ENCODE measurements at regions not wholly inside any gene's neighbourhood (a gene's known extent, or its start where the extent isn't known, plus 50 kb on each side); places are given as distances from the start of the nearest gene placed in this dataset.

GRCh38 chr3:66145408-66145733 is 75.4 kb upstream of the SLC25A26 start:
- no peak overlapping the region for H2AFZ ChIP-seq (ENCODE audit: control insufficient read depth, low read length)
- H3K27me3 ChIP-seq (ENCODE audit: control insufficient read depth, extremely low read depth, insufficient read depth, low read length), result no peaks in the 10 kb centered on the region
- H3K9me3 ChIP-seq (ENCODE audit: control insufficient read depth, low read depth, low read length), result no peaks in the 10 kb centered on the region
- DNase-seq (ENCODE audit: low read depth, low spot score), result no peak
- no peak overlapping the region for H3K9ac ChIP-seq (ENCODE audit: control insufficient read depth, extremely low read depth, insufficient read depth, low read length)
- FAIRE-seq, result no peak
- TF ChIP-seq CTCF (optimal IDR thresholded peaks at IDR 0.05 in 1 of 3, IDR thresholded peaks at IDR 0.05 in 1 of 3, conservative IDR thresholded peaks at IDR 0.05 in 1 of 3; ENCODE audit: extremely low read depth in 1 of 3, insufficient read depth in 2 of 3, low read length in 3 of 3), result no peak
- no peak for TF ChIP-seq EZH2 (IDR thresholded peaks at IDR 0.05; ENCODE audit: low read length)
- no peaks in the 10 kb centered on the region for H4K20me1 ChIP-seq (ENCODE audit: control insufficient read depth, extremely low read depth, insufficient read depth, low read length)
- H3K36me3 ChIP-seq (ENCODE audit: control insufficient read depth in 2 of 2, extremely low read depth in 1 of 2, insufficient read depth in 2 of 2, low read length in 2 of 2), result no peaks in the 10 kb centered on the region
- no peaks in the 10 kb centered on the region for H3K79me2 ChIP-seq (ENCODE audit: control insufficient read depth, insufficient read depth, low read length)
- no peak overlapping the region for H3K27ac ChIP-seq (ENCODE audit: control insufficient read depth, insufficient read depth, low read length)
- no peaks in the 10 kb centered on the region for H3K9me1 ChIP-seq (ENCODE audit: control insufficient read depth, extremely low read depth, insufficient read depth, low read length)
- no peak overlapping the region for H3K4me3 ChIP-seq (ENCODE audit: control insufficient read depth in 2 of 3, extremely low read depth in 1 of 3, insufficient read depth in 2 of 3, low read depth in 1 of 3, low read length in 3 of 3)
- peaks cover 3% of the 10 kb centered on the region for H3K4me1 ChIP-seq (ENCODE audit: control insufficient read depth, extremely low read depth, insufficient read depth, low read length)
- dilution Hi-C loops (cut with MboI; ENCODE audit: extremely low pct_ligation_motif_present, low sequenced_read_pairs), result no loop called here
- no peak overlapping the region for H3K4me2 ChIP-seq (ENCODE audit: control insufficient read depth, extremely low read depth, insufficient read depth, low read depth, low read length)

- H3K9ac ChIP-seq (ENCODE audit: control insufficient read depth, extremely low read depth, insufficient read depth, low read length), result no peak overlapping the region
- H3K27ac ChIP-seq (ENCODE audit: control insufficient read depth, insufficient read depth, low read length), result no peak overlapping the region
- H2AFZ ChIP-seq (ENCODE audit: control insufficient read depth, low read length), result no peak overlapping the region
- H3K4me1 ChIP-seq (ENCODE audit: control insufficient read depth, extremely low read depth, insufficient read depth, low read length), result peaks cover 3% of the 10 kb centered on the region
- H3K79me2 ChIP-seq (ENCODE audit: control insufficient read depth, insufficient read depth, low read length), result no peaks in the 10 kb centered on the region
- DNase-seq (ENCODE audit: low read depth, low spot score) (no peak), FAIRE-seq (peak; percentile 83)
- H3K9me1 ChIP-seq (ENCODE audit: control insufficient read depth, extremely low read depth, insufficient read depth, low read length), result no peaks in the 10 kb centered on the region
- H3K4me2 ChIP-seq (ENCODE audit: control insufficient read depth, extremely low read depth, insufficient read depth, low read depth, low read length), result no peak overlapping the region
- dilution Hi-C loops (cut with MboI; ENCODE audit: extremely low pct_ligation_motif_present, low sequenced_read_pairs), result no loop called here
- no peaks in the 10 kb centered on the region for H3K27me3 ChIP-seq (ENCODE audit: control insufficient read depth, extremely low read depth, insufficient read depth, low read length)
- no peaks in the 10 kb centered on the region for H3K36me3 ChIP-seq (ENCODE audit: control insufficient read depth in 2 of 2, extremely low read depth in 1 of 2, insufficient read depth in 2 of 2, low read length in 2 of 2)
- TF ChIP-seq CTCF (optimal IDR thresholded peaks at IDR 0.05 in 1 of 3, IDR thresholded peaks at IDR 0.05 in 1 of 3, conservative IDR thresholded peaks at IDR 0.05 in 1 of 3; ENCODE audit: extremely low read depth in 1 of 3, insufficient read depth in 2 of 3, low read length in 3 of 3), result no peak
- TF ChIP-seq EZH2 (IDR thresholded peaks at IDR 0.05; ENCODE audit: low read length), result no peak
- H4K20me1 ChIP-seq (ENCODE audit: control insufficient read depth, extremely low read depth, insufficient read depth, low read length), result no peaks in the 10 kb centered on the region
- no peaks in the 10 kb centered on the region for H3K9me3 ChIP-seq (ENCODE audit: control insufficient read depth, low read depth, low read length)
- no peak overlapping the region for H3K4me3 ChIP-seq (ENCODE audit: control insufficient read depth in 2 of 3, extremely low read depth in 1 of 3, insufficient read depth in 2 of 3, low read depth in 1 of 3, low read length in 3 of 3)
These were observed 76.0 kb upstream of the SLC25A26 start for GRCh38 chr3:66144568-66145407.
